LHCN-M2 (cell line): ENCODE measurements at regions not wholly inside any gene's neighbourhood (a gene's known extent, or its start where the extent isn't known, plus 50 kb on each side); places are given as distances from the start of the nearest gene placed in this dataset.

Experiments
- DNase-seq: peaks from one replicate; pipeline ENCODE4 v3.0.0-alpha.2; 2012; ENCODE audit warnings: low read depth

DNA sequence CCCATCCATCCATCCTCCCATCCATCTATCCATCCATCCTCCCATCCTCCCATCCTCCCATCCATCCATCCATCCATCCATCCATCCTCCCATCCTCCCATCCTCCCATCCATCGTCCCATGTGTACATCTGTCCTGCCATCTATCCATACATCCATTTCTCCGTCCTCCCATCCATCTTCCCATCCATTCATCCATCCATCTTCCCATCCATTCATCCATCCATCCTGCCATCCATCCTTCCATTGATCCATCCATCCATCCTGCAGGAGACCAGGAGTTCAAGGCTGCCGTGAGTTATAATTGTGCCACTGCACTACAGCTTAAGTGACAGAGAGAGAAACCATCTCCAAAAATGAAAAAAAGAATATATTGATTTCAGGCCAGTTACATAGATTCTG lies 356.5 kb downstream of the CDH26 start:
- DNase-seq = no peak

DNA sequence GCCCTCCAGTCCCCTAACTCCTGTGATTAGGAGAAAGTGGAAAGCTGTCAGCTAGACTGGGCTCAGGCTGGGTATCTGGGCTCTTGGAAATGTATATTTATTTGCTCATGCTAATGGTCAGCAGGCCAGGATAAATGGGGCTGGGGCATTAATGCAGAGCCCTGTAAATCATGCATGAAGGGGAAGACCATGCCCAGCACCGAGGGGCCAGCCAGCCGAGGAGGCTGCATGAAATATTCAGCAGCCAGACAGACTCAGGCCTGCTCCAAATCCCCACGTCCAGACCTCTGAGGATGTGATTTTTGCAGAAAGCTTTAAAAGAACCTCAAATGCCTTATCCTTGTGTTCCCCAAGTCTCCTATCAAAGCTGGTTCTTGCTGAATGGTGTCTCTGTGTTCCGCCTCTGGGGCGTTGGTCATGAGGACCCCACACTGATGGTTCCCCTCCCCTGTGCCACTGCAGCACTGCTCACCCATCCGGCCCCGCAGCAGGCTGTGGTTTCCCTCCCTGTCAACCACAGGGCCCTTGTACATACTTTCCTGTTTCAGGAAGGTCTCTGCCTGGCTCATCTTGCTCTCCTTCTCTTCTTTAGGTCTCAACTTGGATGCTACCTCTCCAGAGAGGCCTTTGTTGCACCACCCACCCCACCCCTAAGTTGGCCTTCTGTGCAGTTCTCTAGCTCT lies 358.4 kb downstream of the CDH26 start:
- DNase-seq = no peak

DNA sequence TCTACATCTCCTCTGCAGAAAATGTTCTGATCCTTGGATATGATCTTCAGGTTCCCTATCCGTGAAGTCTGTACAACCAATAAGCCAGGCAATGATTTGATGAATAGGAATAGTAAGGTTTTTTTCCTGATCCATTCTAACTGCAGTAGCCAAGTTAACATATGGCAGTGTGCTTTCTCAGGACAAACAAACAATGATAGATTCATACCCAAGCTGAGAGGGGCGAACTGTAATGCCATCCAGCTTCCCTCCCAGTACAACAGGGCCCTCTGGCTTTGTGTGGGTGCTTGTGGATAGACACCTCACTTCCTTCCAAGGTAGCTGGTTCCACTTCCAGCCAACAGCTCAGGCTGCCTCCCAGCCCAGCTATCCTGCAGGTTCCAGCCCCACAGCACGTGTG lies 359.2 kb downstream of the CDH26 start:
- no peak for DNase-seq

DNA sequence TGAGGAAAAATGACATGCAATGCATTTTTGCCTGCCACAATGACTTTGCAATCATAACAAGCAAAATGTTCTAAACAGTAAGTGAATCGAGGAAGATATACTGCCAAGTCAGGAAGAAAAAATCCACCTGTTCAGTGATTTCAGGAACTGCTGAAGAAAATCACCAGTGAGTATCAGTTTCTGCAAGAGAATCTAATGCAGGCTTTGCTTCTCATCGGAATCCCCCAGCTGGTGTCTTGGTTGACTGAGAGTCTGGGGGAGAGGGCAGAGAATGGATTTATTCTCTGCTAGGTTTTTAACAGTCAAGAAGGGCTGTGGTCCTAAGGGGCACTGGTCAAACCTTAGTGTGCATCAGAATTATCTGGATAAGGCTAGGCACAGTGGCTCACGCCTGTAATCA lies 363.4 kb downstream of the CDH26 start:
- no peak for DNase-seq

DNA sequence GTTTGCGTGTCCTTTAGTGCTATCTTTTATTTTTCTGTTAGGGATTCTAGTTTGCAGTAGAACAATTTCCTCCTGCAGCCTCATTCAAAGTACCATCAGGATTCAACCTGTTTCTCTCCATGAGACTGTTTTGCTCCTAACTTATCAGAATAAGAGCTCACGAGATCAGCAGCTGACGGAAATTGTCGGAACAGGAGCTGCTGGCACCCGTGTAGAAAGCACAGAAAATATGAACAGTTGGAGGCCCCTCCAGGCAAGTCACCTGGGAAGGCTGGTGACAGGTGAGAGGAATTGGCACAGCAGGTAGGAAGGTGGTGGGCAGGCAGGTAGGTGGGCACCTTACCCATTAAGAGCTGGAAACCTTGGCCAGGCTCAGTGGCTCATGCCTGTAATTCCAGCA lies 368.6 kb downstream of the CDH26 start:
- no peak for DNase-seq

DNA sequence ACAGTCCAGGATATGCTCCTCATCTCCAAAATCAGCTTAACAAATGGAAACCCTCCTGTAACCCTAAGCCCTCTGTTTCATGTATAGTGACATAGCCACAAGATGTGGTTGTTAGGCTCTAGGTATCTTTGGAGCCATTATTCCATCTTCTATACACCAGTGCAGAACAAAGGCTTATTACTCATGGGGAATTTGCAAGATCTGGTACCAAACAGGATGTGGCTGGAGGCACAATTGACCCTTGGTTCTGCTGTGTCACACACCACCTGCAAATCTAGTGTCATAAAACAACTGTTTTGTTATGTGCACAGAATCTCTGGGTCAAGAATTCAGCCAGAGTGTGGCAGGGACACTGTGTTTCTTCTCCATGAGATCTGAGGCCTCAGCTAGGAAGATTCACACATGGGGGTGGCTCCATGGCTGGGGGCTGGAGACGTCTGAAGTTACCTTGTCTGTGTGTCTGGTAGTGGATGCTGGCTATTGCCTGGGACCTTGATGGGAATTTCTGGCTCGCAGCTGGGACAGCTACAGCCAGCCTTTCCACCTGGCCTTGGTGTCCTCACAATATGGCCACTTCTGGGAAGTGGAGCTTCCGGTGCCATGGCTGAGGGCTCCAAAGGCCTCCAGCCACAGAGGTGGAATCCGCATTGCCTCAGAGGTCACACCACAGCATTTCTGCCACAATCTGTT lies 369.9 kb downstream of the CDH26 start:
- no peak for DNase-seq

DNA sequence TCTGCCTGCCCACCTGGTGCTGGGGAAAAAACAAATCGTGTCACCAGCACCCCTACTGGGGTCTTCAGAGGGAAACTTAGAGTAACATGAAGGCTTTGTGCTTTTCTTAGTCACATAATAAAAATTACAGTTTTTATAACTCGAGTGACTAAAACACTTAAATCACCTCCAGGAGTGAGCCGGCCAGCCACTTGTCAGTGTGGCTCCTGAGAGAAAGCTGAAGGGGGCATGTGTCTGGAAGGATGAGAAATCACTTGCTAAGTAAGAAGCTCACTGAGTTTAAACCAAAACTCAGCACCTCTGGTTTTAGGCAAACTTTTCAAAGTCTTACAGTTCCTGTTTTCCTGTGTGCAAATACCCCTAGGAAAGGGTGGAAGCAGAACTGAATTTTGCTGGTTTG lies 372.2 kb downstream of the CDH26 start:
- no peak for DNase-seq

DNA sequence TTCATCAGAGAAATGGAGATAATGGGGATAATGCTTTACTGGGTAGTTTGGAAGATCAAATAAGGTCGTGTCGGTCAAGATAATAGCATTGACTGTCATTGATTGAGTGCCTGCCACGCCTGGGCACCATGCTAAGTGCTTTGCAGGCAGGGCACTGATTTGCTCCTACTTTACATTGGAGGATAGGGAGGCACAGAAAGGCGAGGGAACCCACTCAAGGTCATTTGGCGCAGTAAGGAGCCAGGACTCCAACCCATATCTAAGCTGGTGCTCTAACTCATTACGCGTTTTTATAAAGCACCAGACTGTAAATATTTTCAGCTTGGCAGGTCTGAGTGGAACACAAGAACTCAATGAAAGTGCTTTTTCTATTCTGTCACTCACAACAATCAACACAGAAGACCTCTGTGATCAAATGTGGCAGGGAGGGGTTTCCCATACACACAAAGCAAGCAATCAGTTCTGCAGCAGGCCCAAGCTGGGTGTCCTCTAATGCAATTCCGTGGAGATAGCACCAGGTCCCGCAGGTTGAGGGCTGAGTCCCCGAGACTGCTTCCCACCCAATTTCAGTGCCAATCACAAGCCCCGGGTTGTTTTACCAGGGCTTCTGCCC lies 373.6 kb downstream of the CDH26 start:
- DNase-seq = no peak

DNA sequence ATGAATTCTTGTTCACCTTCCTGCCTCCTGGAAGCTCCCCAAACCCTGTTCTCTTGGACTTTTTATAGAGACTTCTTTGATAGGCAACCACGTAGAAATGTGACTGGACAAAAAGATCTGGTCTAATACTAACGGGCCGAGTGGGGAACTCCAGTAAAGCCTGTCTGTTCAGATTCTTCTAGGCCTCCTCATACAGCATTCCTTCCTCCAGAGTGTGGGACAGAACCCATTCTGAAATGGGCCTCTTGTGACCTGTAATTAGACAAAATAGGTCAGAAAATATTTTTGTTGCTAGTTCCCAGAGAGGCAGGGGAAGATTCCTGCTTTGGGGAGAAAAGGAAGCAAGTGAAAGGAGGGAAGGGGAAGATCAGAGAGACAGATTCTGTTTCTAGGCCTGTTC lies 374.3 kb downstream of the CDH26 start:
- no peak for DNase-seq

DNA sequence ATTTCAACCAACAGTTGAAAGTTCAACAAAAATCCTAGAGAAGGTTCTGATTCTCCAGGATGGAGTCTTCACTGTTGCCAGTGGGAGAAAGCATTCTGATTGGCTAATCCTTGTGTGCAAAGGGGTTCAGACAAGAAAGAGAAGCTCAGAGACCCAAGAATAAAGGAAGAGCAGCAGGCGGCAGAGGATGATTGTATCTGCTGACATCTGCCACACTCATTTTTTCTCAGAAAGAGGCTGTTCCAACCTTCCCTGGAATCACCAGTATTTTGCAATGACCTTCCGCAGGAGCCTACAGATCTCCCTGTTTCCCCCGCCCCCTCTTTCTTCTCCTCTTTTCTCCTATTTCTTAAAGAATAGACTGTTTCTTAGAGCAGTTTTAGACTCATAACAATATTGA lies 376.7 kb downstream of the CDH26 start:
- no peak for DNase-seq

DNA sequence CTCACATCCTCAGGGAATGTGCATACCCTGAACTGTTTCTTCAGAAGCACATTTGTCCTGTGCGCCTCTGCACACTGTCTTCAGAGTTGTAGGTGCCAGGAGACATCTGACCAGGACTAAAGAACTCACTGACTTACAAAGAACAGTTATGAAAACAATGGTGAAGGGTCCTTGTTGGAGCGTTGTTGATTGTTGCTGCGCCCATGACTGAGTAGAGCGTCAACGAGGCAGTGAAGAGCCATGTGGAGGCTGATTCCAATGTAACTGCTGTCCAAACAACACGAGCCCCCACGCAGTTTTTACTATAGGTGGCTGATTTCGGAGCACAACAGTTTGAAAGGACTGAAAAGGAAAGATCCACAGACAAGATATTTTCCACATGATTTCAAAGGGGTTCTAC lies 380.3 kb downstream of the CDH26 start:
- DNase-seq = no peak

DNA sequence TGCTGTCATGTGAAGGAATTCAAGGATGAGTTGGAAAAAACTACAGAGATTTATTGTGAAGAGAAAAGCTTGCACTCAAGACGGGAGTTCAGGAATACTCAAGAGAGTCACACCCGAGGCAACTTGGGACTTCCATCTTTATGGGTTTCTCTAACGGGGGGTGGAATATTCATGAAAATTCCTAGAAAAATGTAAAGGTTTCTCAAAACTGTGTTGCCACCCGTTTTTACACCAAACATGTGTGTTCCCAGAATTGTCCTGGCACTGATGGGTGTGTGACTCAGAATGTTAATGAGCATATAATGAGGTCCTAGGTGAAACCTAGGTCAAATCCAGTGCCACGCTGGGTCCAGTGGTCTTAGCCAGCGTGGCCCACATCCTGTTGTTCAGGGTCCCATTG lies 381.5 kb downstream of the CDH26 start:
- DNase-seq = no peak

DNA sequence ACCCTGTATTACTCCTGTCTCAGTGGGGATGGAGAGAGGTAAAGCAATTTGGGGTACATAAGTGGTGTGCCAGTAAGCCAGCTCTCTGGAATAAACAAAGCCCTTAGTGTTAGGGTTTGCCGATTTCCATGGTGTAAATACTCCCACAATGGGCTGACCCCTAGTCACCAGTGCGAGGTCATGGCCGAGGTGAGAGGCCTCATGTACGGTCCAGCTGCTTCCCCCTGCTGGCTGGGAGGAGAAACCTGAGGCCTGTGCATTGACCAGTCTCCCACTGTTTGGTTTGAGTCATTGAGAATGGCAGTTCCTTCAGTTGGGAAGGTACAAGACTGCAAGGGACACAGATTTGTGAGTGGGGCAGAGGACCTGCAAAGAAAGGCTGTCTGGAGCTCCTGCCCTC lies 382.0 kb downstream of the CDH26 start:
- DNase-seq = no peak

DNA sequence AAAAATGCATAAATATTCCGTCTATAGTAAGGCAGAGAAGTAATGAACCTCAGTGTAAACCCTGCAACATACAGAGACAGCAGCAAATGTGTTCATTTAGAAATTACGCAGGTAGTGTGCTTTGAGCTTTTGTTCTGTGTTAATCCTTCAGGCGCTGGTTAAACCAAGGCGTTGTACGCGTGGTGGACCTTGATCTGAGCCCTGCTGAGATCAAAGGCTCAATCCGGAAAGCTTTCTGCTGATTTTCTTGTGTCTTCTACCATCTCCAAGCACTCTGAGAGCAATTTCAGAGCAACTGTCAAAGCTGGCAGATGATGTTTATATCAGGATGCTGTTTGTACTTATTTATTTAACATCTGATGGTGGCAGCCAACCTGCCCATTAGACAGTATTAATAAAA lies 382.8 kb downstream of the CDH26 start:
- DNase-seq = no peak

DNA sequence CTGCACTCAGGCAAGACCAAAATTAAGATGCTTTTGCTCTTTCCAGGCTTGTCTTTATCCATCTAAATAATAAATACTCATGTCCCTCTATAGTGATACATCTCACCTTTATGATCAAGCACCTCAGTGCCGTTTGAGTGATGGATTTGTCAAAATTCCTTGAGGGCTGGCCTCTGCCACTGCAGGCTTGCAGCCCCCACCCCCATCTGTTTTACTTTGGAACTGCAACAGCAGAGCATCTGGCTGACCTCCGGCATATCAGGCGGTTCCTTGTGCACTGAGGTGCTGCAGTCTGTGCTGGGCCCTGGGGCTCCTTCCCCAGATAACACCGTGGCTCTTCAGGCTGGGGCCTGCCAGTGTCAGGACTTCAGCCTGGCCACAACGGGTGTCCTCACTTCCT lies 386.9 kb downstream of the CDH26 start:
- no peak for DNase-seq

DNA sequence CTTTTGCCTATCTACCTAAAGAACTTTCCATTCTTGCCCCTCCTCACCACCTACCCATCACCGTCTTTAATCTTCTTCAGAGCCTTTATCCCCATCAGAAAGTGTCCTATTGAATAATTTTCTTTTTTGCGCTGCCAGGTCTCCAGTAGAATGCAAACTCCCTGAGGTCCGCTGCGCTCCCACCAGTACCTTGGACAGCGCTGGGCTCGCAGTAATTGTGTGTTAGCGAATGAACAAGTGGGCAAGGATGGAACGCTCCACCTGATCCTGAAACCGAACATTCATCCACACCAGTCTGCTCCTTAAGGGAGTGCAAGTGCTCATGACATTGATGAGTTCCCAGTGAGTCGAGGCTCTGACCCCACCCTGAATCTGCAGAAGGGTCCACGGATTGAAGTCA lies 391.2 kb downstream of the CDH26 start:
- no peak for DNase-seq

DNA sequence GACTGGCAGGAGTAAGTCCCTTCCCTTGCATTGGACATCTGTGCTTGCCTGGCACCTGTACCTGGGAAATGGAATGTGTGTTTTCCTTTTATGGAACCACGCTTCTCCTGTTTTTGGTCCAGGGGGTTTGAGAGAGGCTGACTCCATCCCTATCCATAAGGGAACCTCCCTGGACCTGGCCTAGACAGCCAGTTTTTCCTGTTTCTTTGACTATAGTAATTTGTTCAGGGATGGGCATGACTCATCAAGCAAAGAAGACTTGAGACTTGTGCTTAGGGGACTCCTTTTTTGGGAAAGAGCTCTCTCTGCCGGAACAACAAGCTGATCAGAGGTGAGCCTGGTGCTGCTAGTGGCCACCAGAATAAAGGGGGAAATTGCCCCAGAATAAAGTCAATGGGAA lies 393.8 kb downstream of the CDH26 start:
- DNase-seq = no peak

DNA sequence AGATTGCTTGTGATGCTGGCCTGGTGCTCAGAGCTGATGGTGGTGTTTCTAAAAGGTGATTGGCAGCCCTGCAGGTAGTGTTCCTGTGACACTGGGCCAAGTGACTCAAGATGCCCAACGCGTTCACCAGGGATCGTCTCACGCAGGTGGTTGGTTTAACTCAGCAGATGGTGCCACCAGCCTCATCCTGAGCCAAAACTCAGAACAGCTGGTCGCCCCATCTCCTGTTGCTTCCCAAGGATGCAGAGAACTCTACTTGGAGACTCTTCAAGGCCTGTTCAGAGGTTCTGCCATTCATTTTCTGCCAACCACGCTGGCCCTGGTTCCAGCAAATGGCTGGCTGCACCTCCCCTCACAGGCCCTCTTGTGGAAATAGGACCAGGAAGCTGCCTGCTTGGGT lies 394.4 kb downstream of the CDH26 start:
- DNase-seq = no peak

DNA sequence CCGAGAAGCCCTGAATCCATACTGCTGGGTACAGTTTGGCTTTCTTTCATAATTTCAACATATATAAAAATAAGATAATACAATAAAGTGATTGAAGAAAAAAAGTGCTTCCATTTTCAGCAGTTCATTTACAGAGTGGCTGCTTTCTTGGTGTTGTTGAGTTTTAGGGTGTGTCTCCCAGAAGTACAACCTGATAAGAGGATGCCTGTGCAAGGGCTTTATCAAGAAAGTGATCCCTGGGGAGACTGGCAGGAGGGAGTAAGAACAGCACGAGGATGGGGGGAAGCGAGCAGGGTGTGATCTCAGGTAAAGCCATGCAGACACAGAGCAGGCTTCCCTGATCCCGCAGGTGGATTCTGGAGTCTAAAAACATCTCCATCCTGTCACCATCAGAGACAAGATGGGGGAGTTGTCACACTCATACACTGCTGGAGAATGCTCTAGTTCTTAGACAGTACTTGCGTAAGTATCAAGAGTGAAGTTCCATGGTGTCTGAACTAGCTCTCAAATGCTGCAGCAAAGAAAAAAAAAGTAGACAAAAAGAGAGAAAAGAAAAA lies 395.9 kb downstream of the CDH26 start:
- DNase-seq = no peak

DNA sequence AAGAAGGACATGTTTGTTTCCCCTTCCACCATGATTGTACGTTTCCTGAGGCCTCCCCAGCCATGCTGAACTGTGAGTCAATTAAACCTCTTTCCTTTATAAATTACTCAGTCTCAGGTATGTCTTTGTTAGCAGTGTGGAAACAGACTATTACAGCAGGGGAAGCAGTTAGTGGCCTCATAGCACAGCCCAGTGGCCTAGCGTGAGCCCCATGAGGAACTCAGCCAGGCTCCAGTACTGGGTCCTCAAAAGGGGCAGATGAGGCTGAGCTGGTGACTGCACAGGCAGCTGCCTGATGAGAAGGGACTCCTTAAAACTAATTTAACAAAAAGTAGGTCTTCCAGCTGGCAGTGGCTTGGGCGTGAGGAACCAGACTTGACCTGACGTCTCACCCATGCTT lies 399.9 kb downstream of the CDH26 start:
- no peak for DNase-seq

DNA sequence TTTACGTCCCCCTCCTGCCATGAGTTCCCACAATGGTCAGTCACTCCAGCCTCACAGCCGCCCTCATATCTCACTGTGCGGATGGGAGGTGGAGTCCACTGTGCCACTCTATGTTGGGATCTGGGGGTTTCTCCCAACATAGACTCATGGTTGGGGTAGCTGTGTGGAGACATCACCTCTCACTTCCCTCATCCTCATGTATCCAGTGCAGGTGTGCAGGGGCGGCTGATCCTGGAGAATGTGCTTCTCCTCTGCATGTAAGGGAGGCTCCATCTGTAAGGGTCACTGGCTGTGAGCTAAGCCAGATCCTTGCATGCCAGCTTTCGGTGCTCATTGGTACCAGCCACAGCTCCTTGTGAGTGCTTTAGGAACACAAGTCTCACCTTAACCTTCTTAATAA lies 400.8 kb downstream of the CDH26 start:
- no peak for DNase-seq

DNA sequence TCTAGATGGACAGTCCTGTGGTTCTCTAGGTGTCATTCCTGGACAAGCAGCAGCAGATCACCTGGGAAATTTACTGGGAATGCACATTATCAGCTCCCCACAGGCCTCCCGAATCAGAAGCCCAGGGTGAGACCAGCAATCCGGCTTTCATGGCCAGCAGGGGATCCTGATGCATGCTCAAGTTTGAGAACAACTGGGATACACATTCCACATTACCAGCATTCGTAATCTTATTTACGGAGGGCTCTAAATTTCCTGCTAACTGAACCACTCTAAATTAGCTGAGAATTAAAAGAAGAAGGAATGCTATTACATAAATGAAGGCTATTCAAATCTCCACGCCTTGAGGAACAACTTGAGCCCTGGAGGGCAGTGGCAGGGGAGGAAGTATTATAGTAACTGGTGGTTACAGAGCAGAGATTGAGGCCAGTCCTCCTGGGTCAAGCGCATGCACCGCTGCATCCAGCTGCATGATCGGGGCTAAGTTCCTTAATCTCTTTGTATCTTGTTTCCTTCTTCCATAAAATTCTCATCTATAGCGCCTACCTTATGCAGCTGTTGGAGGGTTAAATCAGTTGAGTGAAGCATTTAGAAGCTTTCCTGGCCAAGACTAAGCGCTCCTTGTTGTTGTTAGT lies 403.7 kb downstream of the CDH26 start:
- DNase-seq = no peak

DNA sequence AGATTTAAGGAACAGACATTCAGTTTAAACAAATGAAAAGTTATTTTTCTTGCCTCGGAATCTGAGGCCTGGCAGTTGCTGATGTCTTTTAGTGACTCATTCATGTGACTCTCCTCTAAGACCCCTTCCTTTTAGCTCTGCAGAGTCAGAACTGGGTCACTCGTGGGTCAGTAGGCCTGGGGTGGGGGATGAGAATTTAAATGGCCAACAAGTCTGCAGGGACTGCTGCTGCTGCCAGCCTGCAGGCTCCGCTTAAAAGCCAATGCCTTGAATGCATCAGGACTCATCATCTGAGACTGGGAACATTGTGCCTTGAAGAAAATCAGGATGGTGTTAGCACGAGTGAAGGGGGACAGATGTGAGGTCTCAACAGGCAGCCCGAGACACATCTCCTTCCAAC lies 404.3 kb downstream of the CDH26 start:
- no peak for DNase-seq
